B cell (primary cell): ENCODE measurements at regions not wholly inside any gene's neighbourhood (a gene's known extent, or its start where the extent isn't known, plus 50 kb on each side); places are given as distances from the start of the nearest gene placed in this dataset.

Experiments
- ATAC-seq: fragments of 200-7000 bp; cut with Tn5 transposase; one replicate; pipeline ENCODE4 v1.10.0; 2021; ENCODE audit warnings: low read depth, mild to moderate bottlenecking, moderate number of reproducible peaks, moderate library complexity
- CTCF ChIA-PET: fragments of 350-600 bp; sonication (Branson Sonifier 250); formaldehyde crosslinking; loops from one replicate; lab custom pipeline; 2021; ENCODE audit warnings: antibody characterized with exemption, inconsistent platforms; lab: Charles Lee
- POLR2A ChIA-PET: fragments of 350-600 bp; sonication (Branson Sonifier 250); formaldehyde crosslinking; loops from one replicate; lab custom pipeline; 2021; ENCODE audit warnings: antibody characterized with exemption; lab: Charles Lee
- DNase-seq: peaks from one replicate; pipeline ENCODE4 v3.0.0; 2013
- H2AFZ ChIP-seq: 2 replicates; pipeline ENCODE4 v1.6.1; 2012; ENCODE audit warnings: mild to moderate bottlenecking, low read depth, low read length; ENCODE audit not compliant: insufficient read depth, poor library complexity, severe bottlenecking
- H3K27ac ChIP-seq, 2 donors: 1 replicate in 1 of 2; 2 replicates in 1 of 2; pipeline ENCODE4 v1.5.1; 2012 to 2013; ENCODE audit warnings: low read length in 2 of 2, mild to moderate bottlenecking in 2 of 2, moderate library complexity in 1 of 2
- H3K27me3 ChIP-seq, 4 experiments: fragments of 200-600 bp in 1 of 4; sonication (generic) in 1 of 4; replicated peaks in 1 of 4; 1 replicate in 2 of 4; 2 replicates in 2 of 4; pipeline versions ENCODE4 v1.6.1 to v1.7.0; 2013 to 2016; ENCODE audit warnings: low read length in 3 of 4, mild to moderate bottlenecking in 2 of 4, mixed read lengths in 1 of 4, moderate library complexity in 1 of 4; ENCODE audit not compliant: insufficient read depth in 4 of 4, control insufficient read depth in 3 of 4; ENCODE audit errors: control extremely low read depth in 1 of 4
- H3K36me3 ChIP-seq, 2 experiments: replicated peaks in 1 of 2; 1 replicate in 1 of 2; 2 replicates in 1 of 2; pipeline versions ENCODE4 v1.6.1 to v1.7.1; 2013; ENCODE audit warnings: low read length in 1 of 2; ENCODE audit not compliant: insufficient read depth in 2 of 2, control insufficient read depth in 1 of 2; ENCODE audit errors: control extremely low read depth in 1 of 2, extremely low read depth in 1 of 2
- H3K4me1 ChIP-seq, 2 donors: fragments of 200-600 bp in 1 of 2; sonication (generic) in 1 of 2; 1 replicate in 1 of 2; 2 replicates in 1 of 2; pipeline versions ENCODE4 v1.5.1 to v1.6.1; 2013 to 2017; ENCODE audit warnings: low read length in 2 of 2; ENCODE audit not compliant: control insufficient read depth in 2 of 2, insufficient read depth in 2 of 2
- H3K4me2 ChIP-seq: replicated peaks from 2 replicates; pipeline ENCODE3; 2012; ENCODE audit warnings: mild to moderate bottlenecking, low read depth, low read length; ENCODE audit not compliant: poor library complexity, severe bottlenecking
- H3K4me3 ChIP-seq, 5 experiments: fragments of 200-600 bp in 1 of 5; sonication (generic) in 1 of 5; 1 replicate in 3 of 5; 2 replicates in 2 of 5; pipeline versions ENCODE4 v1.5.1 to v1.7.0; 2011 to 2016; ENCODE audit warnings: low read length in 4 of 5, mild to moderate bottlenecking in 4 of 5, low read depth in 2 of 5, control low read depth in 1 of 5, moderate library complexity in 1 of 5; ENCODE audit not compliant: insufficient read depth in 1 of 5; ENCODE audit errors: control extremely low read depth in 1 of 5, extremely low read depth in 1 of 5
- H3K79me2 ChIP-seq: fragments of 200-600 bp; sonication (generic); one replicate; pipeline ENCODE4 v1.6.0; 2016; ENCODE audit warnings: low read length; ENCODE audit not compliant: control insufficient read depth, insufficient read depth
- H3K9ac ChIP-seq: fragments of 200-600 bp; sonication (generic); 2 replicates; pipeline ENCODE4 v1.6.1; 2017; ENCODE audit warnings: mild to moderate bottlenecking, low read length, moderate library complexity
- H3K9me3 ChIP-seq, 3 donors: one replicate each; pipeline versions ENCODE4 v1.6.1 to v1.7.1; 2013; ENCODE audit warnings: low read length in 2 of 3; ENCODE audit not compliant: control insufficient read depth in 2 of 3, insufficient read depth in 1 of 3; ENCODE audit errors: control extremely low read depth in 1 of 3
- H4K20me1 ChIP-seq: 2 replicates; pipeline ENCODE4 v1.6.0; 2012; ENCODE audit warnings: mild to moderate bottlenecking, low read length; ENCODE audit not compliant: insufficient read depth, control insufficient read depth, poor library complexity, severe bottlenecking
- H3K27ac Mint-ChIP-seq: one replicate; pipeline ENCODE4 v1.8.0; 2021; ENCODE audit warnings: mixed read lengths
- H3K27me3 Mint-ChIP-seq: one replicate; pipeline ENCODE4 v1.8.0; 2021; ENCODE audit warnings: mixed read lengths
- H3K4me1 Mint-ChIP-seq: one replicate; pipeline ENCODE4 v1.8.0; 2021; ENCODE audit warnings: mixed read lengths
- H3K4me3 Mint-ChIP-seq: one replicate; pipeline ENCODE4 v1.8.0; 2021; ENCODE audit warnings: mixed read lengths
- H3K9me3 Mint-ChIP-seq: one replicate; pipeline ENCODE4 v1.8.0; 2022; ENCODE audit warnings: mixed read lengths; ENCODE audit not compliant: insufficient read depth
- CTCF ChIP-seq: fragments of 200-600 bp; IDR thresholded peaks from one replicate; pipeline ENCODE4 v1.8.0; 2022; ENCODE audit warnings: antibody characterized with exemption, mild to moderate bottlenecking
- EZH2 ChIP-seq: IDR thresholded peaks from 2 replicates; pipeline ENCODE4 v1.6.1; 2012; ENCODE audit warnings: borderline replicate concordance, low read depth, mild to moderate bottlenecking, moderate library complexity, low read length; ENCODE audit not compliant: insufficient read depth, poor library complexity, severe bottlenecking
- WGBS: methylation state at CpG from one replicate; pipeline ENCODE4 v1.1.5; 2013; ENCODE audit warnings: missing lambda C conversion rate; ENCODE audit not compliant: insufficient coverage; 5-methylcytosine and 5-hydroxymethylcytosine counted together
- intact Hi-C: fragments of 100-400 bp; cut with micrococcal nuclease; formaldehyde crosslinking; loops from one replicate; pipeline ENCODE4 v1.10.0; 2022

GRCh38 chr14:56944397-56944796 lies 134.1 kb upstream of the OTX2 start:
- Histone ChIP-seq H3K27ac (no peak overlapping the region), H4K20me1 (no peaks in the 10 kb centered on the region), H3K79me2 (no peaks in the 10 kb centered on the region), H3K36me3 (no peaks in the 10 kb centered on the region), H3K4me1 (no peaks in the 10 kb centered on the region), H3K4me3 (no peak overlapping the region), H3K27me3 (no peaks in the 10 kb centered on the region), H3K4me2 (no peak overlapping the region), H3K9ac (no peak overlapping the region), H2AFZ (no peak overlapping the region), H3K9me3 (no peaks in the 10 kb centered on the region)
- TF ChIP-seq EZH2: no peak
- no peak for TF ChIP-seq CTCF
- Mint-ChIP-seq H3K27me3 (peaks cover 13% of the 10 kb centered on the region), H3K27ac (no peak overlapping the region), H3K4me3 (no peak overlapping the region), H3K9me3 (peaks cover 9% of the 10 kb centered on the region), H3K4me1 (no peaks in the 10 kb centered on the region)
- intact Hi-C loops: no loop called here
- no CpG with 5 or more reads among the region's 2 CpGs for WGBS
- CTCF ChIA-PET: no interaction called here
- POLR2A ChIA-PET: no interaction called here
- DNase-seq (no peak), ATAC-seq (no peak)

- H3K27me3 Mint-ChIP-seq: peaks cover 6% of the 10 kb centered on the region
- ChIA-PET CTCF (no interaction called here), POLR2A (no interaction called here)
- H3K27me3 ChIP-seq: no peaks in the 10 kb centered on the region
- H3K4me3 ChIP-seq: no peak overlapping the region
- H3K9me3 Mint-ChIP-seq: no peaks in the 10 kb centered on the region
- no peak overlapping the region for H2AFZ ChIP-seq
- no peaks in the 10 kb centered on the region for H3K4me1 Mint-ChIP-seq
- DNase-seq (no peak), ATAC-seq (no peak)
- TF ChIP-seq EZH2: no peak
- TF ChIP-seq CTCF: no peak
- no peaks in the 10 kb centered on the region for H3K36me3 ChIP-seq
- intact Hi-C loops: no loop called here
- H3K9ac ChIP-seq: no peak overlapping the region
- H3K27ac Mint-ChIP-seq: no peak overlapping the region
- H3K79me2 ChIP-seq: no peaks in the 10 kb centered on the region
- no peak overlapping the region for H3K4me3 Mint-ChIP-seq
- no peaks in the 10 kb centered on the region for H4K20me1 ChIP-seq
- no peak overlapping the region for H3K4me2 ChIP-seq
- no peaks in the 10 kb centered on the region for H3K9me3 ChIP-seq
- H3K4me1 ChIP-seq: no peaks in the 10 kb centered on the region
- H3K27ac ChIP-seq: no peak overlapping the region
Observed at GRCh38 chr14:56933446-56933845, 123.2 kb upstream of the OTX2 start.
